GM21381 (cell line): ENCODE measurements at regions not wholly inside any gene's neighbourhood (a gene's known extent, or its start where the extent isn't known, plus 50 kb on each side); places are given as distances from the start of the nearest gene placed in this dataset.

ENCODE experiments used
- ATAC-seq: cut with Tn5 transposase; IDR thresholded peaks from one replicate; pipeline ENCODE4 v1.9.1; 2021; ENCODE audit warnings: mild to moderate bottlenecking, moderate library complexity; ENCODE audit not compliant: unreplicated experiment

DNA sequence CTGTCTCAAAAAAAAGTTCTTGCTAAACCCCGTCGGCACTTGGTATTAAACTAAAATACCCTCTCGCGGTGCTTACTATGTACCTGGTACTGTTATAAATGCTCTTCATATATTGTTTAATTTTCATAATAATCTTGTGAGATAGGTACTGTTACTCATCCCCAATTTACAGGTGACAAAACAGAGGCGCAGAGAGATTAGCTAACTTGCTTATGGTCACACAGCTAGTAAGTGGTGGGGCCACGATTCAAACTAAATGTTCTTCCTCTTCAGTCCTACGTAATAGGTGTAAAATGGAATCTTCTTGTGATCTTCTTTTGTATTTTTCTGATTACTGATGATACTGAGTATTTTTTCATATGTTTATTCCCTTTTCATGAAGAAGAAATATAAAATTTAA, 51.3 kb downstream of the TET3 start:
- ATAC-seq: no peak

DNA sequence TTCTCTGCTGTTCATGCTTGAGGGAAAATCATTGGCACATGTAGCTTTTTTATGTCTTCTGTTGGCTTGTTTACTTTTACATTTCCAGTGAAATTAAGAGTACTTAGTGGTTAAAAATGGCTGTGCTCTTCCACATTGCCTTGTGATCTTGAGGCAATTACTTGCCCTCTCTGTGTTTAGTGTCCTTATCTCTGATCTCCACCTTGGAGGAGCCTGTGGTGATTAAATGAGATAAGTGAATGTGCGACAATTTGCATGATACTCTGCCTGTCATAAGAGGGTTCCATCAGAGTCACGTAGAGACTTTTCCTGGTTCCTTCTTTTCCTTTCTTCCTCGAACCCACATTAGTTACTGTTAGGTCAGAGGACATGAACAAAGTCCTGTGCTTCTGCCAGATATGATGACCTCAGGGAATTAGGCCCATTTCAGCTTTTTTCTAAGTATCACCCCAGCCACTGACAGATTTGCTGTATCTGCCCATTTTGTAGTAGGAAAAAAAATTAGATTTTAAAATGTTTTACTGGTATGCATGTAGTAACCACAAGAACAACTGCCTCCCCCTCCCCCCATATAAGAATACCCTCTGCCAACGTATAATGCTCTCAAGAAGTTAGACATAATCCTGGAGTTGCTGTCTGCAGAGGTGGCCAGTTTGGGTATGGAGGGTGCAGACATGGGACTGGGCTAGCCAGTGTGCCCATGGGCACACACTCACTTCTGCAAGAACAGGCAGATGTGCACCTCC, 51.9 kb downstream of the TET3 start:
- no peak for ATAC-seq

DNA sequence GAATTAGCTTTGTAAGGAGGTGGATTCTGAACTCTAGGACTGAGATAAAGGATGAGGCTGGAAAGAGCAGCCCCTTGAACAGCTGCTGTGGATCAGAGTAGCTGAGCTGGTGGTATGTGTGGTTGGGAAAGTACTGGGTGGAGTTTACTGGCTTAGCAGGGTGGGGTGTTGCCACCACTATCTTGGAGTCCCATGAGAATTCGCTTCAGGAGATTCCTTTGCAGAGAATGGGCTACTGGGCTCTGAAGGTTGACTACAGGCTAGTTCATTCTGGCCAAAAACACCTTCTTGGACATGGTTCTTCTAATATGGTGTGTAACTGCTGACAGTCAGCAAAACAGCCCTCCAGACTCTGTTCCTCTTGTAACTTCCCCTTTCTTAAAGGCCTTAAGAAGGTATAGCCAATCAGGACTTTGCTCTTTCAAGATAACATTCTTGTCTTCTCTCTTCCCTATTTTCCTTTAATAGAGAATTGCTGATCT, 52.7 kb downstream of the TET3 start:
- ATAC-seq: peak; percentile 50

GRCh38 chr2:74039611-74040010, 54.9 kb downstream of the TET3 start:
- no peak for ATAC-seq

DNA sequence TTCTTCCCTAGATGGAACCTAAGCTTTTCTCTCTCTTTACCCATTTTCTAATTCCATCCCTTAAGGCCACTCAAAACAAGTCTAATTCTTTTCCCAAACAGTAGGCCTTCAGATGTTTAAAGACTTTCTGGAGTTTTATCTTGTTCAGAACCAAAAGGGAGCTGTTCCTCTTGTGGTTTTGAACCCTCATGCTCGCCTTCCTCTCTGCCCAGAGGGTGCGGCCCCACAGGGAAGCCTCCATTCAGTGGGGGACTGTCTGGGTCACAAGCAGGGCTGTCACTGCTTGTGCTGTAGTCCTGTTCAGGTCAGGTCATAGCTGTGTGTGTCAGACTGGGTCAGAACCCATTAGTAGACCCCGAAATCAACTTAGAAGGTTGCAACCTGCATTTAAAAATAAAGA, 56.5 kb downstream of the TET3 start:
- no peak for ATAC-seq

GRCh38 chr2:74041726-74042125, 57.0 kb downstream of the TET3 start:
- no peak for ATAC-seq

GRCh38 chr2:74042606-74043005, 57.9 kb downstream of the TET3 start:
- ATAC-seq: no peak

DNA sequence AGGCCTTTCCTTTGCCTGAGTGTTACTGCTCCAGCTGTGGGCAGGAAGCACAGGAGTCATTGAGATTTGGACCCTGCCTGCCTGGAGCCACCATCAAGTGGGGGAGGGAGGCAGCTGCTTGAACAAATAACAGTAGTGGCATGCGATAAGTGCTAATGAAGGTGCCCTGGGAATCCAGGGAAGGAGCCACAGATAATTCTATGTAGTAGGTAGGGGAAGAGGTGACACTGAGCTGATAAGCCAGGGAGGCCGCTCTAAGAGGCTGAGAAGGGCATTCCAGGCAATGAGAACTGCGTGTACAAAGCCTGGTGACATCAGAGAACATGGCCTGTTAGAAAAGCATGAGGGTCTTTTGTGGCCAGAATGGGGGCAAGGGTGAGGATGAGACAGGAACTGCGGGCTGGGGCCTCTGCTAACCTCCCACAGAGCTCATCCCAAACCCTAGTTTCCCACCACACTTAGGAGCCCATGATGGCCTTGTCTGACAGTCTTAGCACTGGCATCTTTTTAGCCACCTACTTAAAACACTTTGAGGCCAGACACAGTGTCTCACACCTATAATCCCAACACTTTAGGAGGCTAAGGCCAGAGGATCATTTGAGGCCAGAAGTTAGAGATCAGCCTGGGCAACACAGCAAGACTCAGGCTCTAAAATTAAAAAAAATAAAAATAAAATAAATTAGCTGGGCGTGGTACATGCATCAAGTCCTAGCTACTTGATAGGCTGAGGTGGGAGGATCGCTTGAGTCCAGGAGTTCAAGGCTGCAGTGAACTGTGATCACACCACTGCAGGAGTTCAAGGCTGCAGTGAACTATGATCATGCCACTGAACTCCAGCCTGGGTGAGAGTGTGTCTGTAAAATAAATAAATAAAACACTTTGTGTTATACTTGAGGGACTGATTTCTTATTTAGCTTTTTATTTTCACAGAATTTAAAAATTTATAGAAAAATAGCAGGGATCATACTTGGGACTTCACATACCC, 58.9 kb downstream of the TET3 start:
- ATAC-seq: no peak

- ATAC-seq: no peak
Measured at GRCh38 chr2:74044999-74045398, 60.3 kb downstream of the TET3 start.

- ATAC-seq: no peak
Measured at GRCh38 chr2:74045454-74045853, 60.7 kb downstream of the TET3 start.

- ATAC-seq: no peak
Measured at GRCh38 chr2:74046441-74046840, 61.7 kb downstream of the TET3 start.

DNA sequence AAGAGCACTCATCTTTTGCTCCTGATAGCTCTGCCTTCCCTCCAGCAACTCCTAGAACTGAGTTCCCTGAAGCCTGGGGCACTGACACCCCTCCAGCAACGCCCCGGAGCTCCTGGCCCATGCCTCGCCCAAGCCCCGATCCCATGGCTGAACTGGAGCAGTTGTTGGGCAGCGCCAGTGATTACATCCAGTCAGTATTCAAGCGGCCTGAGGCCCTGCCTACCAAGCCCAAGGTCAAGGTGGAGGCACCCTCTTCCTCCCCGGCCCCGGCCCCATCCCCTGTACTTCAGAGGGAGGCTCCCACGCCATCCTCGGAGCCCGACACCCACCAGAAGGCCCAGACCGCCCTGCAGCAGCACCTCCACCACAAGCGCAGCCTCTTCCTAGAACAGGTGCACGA, 62.4 kb downstream of the TET3 start:
- no peak for ATAC-seq

DNA sequence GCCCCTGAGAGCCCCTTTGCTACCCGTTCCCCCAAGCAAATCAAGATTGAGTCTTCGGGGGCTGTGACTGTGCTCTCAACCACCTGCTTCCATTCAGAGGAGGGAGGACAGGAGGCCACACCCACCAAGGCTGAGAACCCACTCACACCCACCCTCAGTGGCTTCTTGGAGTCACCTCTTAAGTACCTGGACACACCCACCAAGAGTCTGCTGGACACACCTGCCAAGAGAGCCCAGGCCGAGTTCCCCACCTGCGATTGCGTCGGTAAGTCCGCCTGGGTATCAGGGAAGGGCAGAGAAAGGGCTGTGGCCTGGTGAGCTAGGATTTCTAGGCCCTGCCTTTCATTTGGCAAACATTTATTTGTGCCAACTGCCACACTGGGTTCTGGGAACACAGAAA, 63.4 kb downstream of the TET3 start:
- no peak for ATAC-seq

DNA sequence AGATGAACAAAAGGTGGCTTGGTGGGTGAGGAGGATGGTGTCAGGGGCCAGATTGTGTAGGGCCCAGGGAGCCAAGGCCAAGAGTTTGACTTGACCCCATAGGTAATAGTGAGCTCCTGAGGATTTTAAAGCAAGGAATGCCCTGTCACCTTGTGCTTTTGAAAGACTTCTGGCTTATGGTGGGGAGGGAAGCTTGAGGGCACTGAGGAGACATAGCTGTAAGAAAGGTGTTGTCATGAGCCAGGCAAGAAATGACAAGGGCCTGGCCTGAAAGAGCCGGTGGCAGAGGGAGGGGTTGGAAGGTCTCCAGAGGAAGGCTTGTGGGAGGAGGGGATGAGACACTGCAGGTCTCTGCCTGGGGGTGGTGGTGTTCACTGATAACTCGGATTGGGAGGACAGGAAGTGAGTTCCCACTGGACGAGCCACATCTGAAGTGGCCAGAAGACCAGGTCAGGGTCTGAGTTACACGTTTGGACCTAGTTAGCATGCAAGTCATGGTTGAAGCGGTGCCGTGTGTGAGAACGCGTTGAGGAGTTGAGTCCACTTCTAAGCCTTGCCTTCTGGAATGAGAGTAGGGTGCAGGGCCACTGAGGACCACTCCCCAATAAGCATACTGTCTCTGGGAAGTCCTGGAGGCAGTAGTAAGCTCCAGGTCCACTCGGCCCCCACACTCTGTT, 64.3 kb downstream of the TET3 start:
- ATAC-seq: no peak

DNA sequence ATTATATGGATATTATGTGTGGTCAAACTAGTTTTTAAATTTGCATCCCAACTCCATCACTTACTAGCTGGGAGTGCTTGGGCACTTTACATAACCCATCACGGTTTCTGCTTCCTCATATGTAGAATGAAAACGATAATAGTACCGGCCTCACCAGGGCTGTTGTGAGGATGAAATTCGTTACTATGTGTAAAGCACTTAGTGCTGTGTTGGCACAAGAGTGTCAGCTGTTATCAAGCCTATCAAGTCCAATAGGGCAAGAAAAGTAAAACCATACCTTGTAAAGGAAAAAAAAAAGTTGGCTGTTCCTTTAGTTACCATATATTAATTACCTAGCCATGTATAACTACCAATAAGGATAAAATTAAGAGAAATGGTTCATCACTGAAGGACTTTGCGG, 65.4 kb downstream of the TET3 start:
- ATAC-seq: no peak

DNA sequence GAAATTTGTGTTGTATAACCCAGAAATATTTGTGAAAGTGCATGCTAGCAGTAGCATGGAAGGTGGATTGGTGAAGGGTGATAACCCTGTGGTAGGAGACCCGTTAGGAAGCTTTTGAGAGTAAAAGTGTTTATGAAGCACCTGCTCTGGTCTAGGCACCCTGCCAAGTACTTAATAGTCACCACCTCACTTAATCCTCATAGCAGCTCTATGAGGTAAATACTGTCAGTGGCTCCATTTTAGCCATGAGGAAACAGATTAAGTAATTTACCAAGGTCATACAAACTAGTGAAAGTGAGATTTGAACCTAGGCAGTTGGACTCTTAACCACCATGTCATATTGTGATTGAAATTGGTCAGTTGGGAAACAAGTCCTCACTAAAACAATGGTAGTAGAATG, 66.8 kb downstream of the TET3 start:
- no peak for ATAC-seq

DNA sequence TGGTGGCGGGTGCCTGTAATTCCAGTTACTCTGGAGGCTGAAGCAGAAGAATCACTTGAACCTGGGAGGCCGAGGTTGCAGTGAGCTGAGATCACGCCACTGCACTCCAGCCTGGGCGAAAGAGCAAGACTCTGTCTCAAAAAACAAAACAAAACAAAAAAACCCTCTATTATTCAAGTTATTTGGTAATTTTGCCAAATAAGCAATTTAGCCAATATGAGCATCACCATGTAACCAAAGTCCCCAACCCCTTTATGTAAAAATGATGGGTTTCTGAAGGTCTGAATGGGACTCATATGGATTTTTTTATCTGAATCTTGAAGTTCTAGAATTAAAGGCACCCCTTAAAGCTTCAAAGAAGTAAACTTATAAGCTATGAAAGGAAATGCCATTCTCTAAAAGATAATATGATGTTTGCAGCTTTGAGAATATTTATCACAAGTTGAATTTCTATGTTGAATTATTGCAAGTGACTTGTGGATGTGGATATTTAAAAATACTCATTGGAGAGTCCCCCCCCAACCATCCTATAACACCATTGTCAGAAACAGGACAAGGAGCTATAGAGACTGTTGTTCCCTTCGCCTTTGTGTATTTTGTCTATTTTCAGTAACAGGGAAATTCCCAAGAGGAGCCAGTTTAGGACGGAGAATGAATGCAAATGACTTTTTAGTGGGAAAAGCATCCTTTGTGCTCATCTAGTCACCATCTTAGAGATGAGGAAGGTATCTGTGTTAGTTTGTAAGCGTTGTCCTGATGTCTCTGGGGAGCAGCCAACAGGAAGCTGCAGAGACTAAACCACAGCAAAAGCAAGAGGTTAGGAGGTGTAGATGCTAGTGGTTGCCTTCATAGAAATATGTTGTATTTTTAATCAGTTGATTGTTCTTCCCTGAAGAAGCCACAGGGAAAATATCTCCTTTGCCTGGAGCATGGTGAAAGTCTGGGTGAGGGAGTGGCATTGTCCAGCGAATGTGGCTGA, 68.3 kb downstream of the TET3 start:
- no peak for ATAC-seq

- no peak for ATAC-seq
Measured at GRCh38 chr2:74053959-74054715, 69.4 kb downstream of the TET3 start.

- no peak for ATAC-seq
Measured at GRCh38 chr2:74059137-74059775, 74.5 kb downstream of the TET3 start.
